Hematopoietic multipotent progenitor cell treated with erythropoietin and hydrocortisone succinate and interleukin-3 and kit ligand, for 17 days (in vitro differentiated cells): ENCODE measurements at regions not wholly inside any gene's neighbourhood (a gene's known extent, or its start where the extent isn't known, plus 50 kb on each side); places are given as distances from the start of the nearest gene placed in this dataset.
"Not testable (repeated sequence)": the region's sequence is repeated elsewhere in the genome, so short reads cannot be mapped to it uniquely, and the experiment has no call there.

ENCODE experiments used
- DNase-seq: peaks from one replicate; pipeline ENCODE4 v3.0.0-alpha.2; 2015; ENCODE audit warnings: low spot score

- DNase-seq, result no peak
These were observed 975.5 kb downstream of the OLFM4 start for GRCh38 chr13:54004026-54004699.

GRCh38 chr13:54016542-54016941, 987.9 kb downstream of the OLFM4 start:
- no peak for DNase-seq

- DNase-seq, result peak; percentile 4
These were observed 989.9 kb downstream of the OLFM4 start for GRCh38 chr13:54018485-54018884.

- no peak for DNase-seq
These were observed 1000.6 kb downstream of the OLFM4 start for GRCh38 chr13:54029226-54029625.

GRCh38 chr13:54029720-54030119, 1001.1 kb downstream of the OLFM4 start:
- no peak for DNase-seq

GRCh38 chr13:54033323-54033861, 1004.8 kb downstream of the OLFM4 start:
- DNase-seq, result no peak

- DNase-seq, result no peak
These were observed 1005.4 kb downstream of the OLFM4 start for GRCh38 chr13:54034047-54034446.

- not testable (repeated sequence) for DNase-seq
These were observed 1028.8 kb downstream of the OLFM4 start for GRCh38 chr13:54057416-54057815.

- not testable (repeated sequence) for DNase-seq
These were observed 1041.3 kb downstream of the OLFM4 start for GRCh38 chr13:54069958-54070357.

GRCh38 chr13:54077569-54077968, 1049.0 kb downstream of the OLFM4 start:
- no peak for DNase-seq

- no peak for DNase-seq
These were observed 1049.8 kb downstream of the OLFM4 start for GRCh38 chr13:54078271-54078870.

GRCh38 chr13:54082309-54082708, 1053.7 kb downstream of the OLFM4 start:
- not testable (repeated sequence) for DNase-seq

- no peak for DNase-seq
These were observed 1063.3 kb downstream of the OLFM4 start for GRCh38 chr13:54091884-54092283.

GRCh38 chr13:54092686-54093085, 1064.1 kb downstream of the OLFM4 start:
- DNase-seq, result no peak

GRCh38 chr13:54110597-54110996, 1082.0 kb downstream of the OLFM4 start:
- DNase-seq, result no peak

- DNase-seq, result no peak
These were observed 1096.1 kb downstream of the OLFM4 start for GRCh38 chr13:54124700-54125099.

- DNase-seq, result not testable (repeated sequence)
These were observed 1102.3 kb downstream of the OLFM4 start for GRCh38 chr13:54130931-54131330.

- not testable (repeated sequence) for DNase-seq
These were observed 1102.8 kb downstream of the OLFM4 start for GRCh38 chr13:54131433-54131832.

GRCh38 chr13:54132127-54132526, 1103.5 kb downstream of the OLFM4 start:
- not testable (repeated sequence) for DNase-seq

GRCh38 chr13:54132720-54133119, 1104.1 kb downstream of the OLFM4 start:
- DNase-seq, result not testable (repeated sequence)

GRCh38 chr13:54133746-54134145, 1105.1 kb downstream of the OLFM4 start:
- DNase-seq, result no peak

GRCh38 chr13:54144828-54145227, 1116.2 kb downstream of the OLFM4 start:
- no peak for DNase-seq

GRCh38 chr13:54150851-54151250, 1122.2 kb downstream of the OLFM4 start:
- DNase-seq, result no peak

- no peak for DNase-seq
These were observed 1133.5 kb downstream of the OLFM4 start for GRCh38 chr13:54162069-54162468.
